ENCODE measurements at regions not wholly inside any gene's neighbourhood (a gene's known extent, or its start where the extent isn't known, plus 50 kb on each side); places are given as distances from the start of the nearest gene placed in this dataset.

- no peak for FAIRE-seq
Measured at GRCh38 chr4:108261026-108261425, 92.3 kb upstream of the LEF1 start.

- no peak for FAIRE-seq
Measured at GRCh38 chr4:108256538-108256937, 87.8 kb upstream of the LEF1 start.

- FAIRE-seq = no peak
Measured at GRCh38 chr4:108255203-108255747, 86.5 kb upstream of the LEF1 start.

DNA sequence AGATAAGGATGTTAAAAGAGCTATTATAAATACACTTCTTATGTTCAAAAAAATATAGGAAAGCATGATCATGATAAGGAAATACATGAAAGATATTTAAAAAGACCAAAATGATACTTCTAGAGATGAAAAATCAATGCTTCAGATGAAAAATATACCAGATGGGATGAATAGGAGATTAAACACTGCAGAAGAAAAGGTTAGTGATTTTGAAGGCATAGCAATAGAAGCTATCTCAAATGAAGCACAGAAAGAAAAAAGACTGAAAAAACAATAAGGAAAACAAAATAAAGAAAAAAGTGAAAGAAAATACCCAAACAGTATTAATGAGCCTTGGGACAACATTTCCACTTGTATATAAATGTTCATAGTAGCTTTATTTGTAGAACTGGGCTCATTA lies 80.7 kb upstream of the LEF1 start:
- FAIRE-seq = no peak

- no peak for FAIRE-seq
Measured at GRCh38 chr4:108247387-108248049, 78.8 kb upstream of the LEF1 start.

DNA sequence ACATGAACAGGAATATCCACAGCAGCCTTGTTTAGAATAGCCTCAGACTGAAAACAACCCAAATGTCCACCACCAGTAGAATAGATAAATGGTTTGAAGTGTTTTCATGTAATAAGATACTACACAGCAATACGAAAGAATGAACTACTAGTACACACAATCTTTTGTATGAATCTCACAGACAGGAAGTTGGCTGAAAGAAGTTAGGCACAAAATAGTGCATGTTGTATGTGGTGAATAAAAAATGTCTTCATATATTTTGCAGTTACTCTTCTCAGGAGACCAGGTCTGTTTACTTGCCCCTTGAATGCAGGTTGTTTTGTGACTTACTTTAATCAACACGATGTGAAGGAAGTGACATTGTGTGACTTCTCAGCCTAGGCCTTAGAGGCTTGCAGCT lies 75.9 kb upstream of the LEF1 start:
- FAIRE-seq = no peak

GRCh38 chr4:108240366-108240765 lies 71.6 kb upstream of the LEF1 start:
- FAIRE-seq = no peak

- FAIRE-seq = no peak
Measured at GRCh38 chr4:108237693-108238092, 69.0 kb upstream of the LEF1 start.

GRCh38 chr4:108236264-108236663 lies 67.5 kb upstream of the LEF1 start:
- no peak for FAIRE-seq

GRCh38 chr4:108227923-108228322 lies 59.2 kb upstream of the LEF1 start:
- no peak for FAIRE-seq

- no peak for FAIRE-seq
Measured at GRCh38 chr4:108224611-108225053, 55.9 kb upstream of the LEF1 start.

DNA sequence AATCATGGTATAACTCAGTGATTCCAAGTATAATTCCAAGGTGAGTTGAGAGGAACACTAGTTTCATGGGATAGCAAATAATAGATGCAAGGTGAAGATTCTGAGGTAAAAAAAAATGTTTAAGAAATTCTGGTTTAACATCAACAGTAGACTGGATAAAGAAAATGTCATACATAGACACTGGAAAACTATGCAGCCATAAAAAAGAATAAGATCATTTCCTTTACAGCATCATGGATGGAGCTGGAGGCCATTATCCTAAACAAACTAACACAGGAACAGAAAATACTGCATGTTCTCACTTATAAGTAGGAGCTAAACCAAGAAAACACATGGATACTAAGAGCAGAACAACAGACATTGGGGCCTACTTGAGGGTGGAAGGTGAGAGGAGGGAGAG lies 54.6 kb upstream of the LEF1 start:
- no peak for FAIRE-seq

GRCh38 chr4:108219998-108220397 lies 51.3 kb upstream of the LEF1 start:
- no peak for FAIRE-seq

Measured in endometrium (tissue), 2 donors.